NCI-H2227 treated with DMSO at 0.1 percent for 48 hours (cell line): ENCODE measurements at regions not wholly inside any gene's neighbourhood (a gene's known extent, or its start where the extent isn't known, plus 50 kb on each side); places are given as distances from the start of the nearest gene placed in this dataset.

Experiments
- DNase-seq: peaks from one replicate; lab custom pipeline; 2025; lab: John Stamatoyannopoulos, UW

GRCh38 chr20:63087236-63087871, 80.6 kb upstream of the BHLHE23 start:
- no peak for DNase-seq

- no peak for DNase-seq
Observed at GRCh38 chr20:63086421-63087235, 79.9 kb upstream of the BHLHE23 start.

- DNase-seq = no peak
Observed at GRCh38 chr20:63085151-63085861, 78.5 kb upstream of the BHLHE23 start.

- DNase-seq = no peak
Observed at GRCh38 chr20:63084563-63084927, 77.8 kb upstream of the BHLHE23 start.

- DNase-seq = no peak
Observed at GRCh38 chr20:63083831-63084562, 77.2 kb upstream of the BHLHE23 start.

- DNase-seq = no peak
Observed at GRCh38 chr20:63082939-63083735, 76.4 kb upstream of the BHLHE23 start.

GRCh38 chr20:63082308-63082938, 75.7 kb upstream of the BHLHE23 start:
- no peak for DNase-seq

GRCh38 chr20:63081831-63082230, 75.1 kb upstream of the BHLHE23 start:
- DNase-seq = no peak

GRCh38 chr20:63081351-63081750, 74.6 kb upstream of the BHLHE23 start:
- DNase-seq = no peak

- no peak for DNase-seq
Observed at GRCh38 chr20:63080811-63081210, 74.0 kb upstream of the BHLHE23 start.

- DNase-seq = no peak
Observed at GRCh38 chr20:63080411-63080810, 73.6 kb upstream of the BHLHE23 start.

- DNase-seq = no peak
Observed at GRCh38 chr20:63079971-63080370, 73.2 kb upstream of the BHLHE23 start.

- DNase-seq = no peak
Observed at GRCh38 chr20:63077705-63078104, 70.9 kb upstream of the BHLHE23 start.

- DNase-seq = no peak
Observed at GRCh38 chr20:63076421-63076820, 69.7 kb upstream of the BHLHE23 start.

- DNase-seq = no peak
Observed at GRCh38 chr20:63074631-63075030, 67.9 kb upstream of the BHLHE23 start.

GRCh38 chr20:63074182-63074581, 67.4 kb upstream of the BHLHE23 start:
- no peak for DNase-seq

GRCh38 chr20:63073738-63074065, 66.9 kb upstream of the BHLHE23 start:
- DNase-seq = no peak

- no peak for DNase-seq
Observed at GRCh38 chr20:63072991-63073737, 66.4 kb upstream of the BHLHE23 start.

GRCh38 chr20:63072231-63072791, 65.5 kb upstream of the BHLHE23 start:
- no peak for DNase-seq

GRCh38 chr20:63071541-63072181, 64.9 kb upstream of the BHLHE23 start:
- DNase-seq = peak; percentile 62
